Caco-2 (cell line): ENCODE measurements at regions not wholly inside any gene's neighbourhood (a gene's known extent, or its start where the extent isn't known, plus 50 kb on each side); places are given as distances from the start of the nearest gene placed in this dataset.

Experiments used
- BruUV-seq: library from RNA; stranded (reverse); fragments of 400-500 nt; replicated peaks from 2 replicates; lab custom pipeline; 2021; lab: Mats Ljungman, UMichigan
- CTCF ChIA-PET: fragments of 300-600 bp; sonication (Branson Sonifier 250); formaldehyde crosslinking; loops from one replicate; lab custom pipeline; 2022; ENCODE audit warnings: antibody characterized with exemption; lab: Charles Lee
- POLR2A ChIA-PET: fragments of 300-600 bp; sonication (Branson Sonifier 250); formaldehyde crosslinking; loops from one replicate; lab custom pipeline; 2022; ENCODE audit warnings: antibody characterized with exemption; lab: Charles Lee
- DNase-seq, 2 experiments: peaks; one replicate each; pipeline versions ENCODE4 v3.0.0 to v3.0.0-alpha.2; 2020 to 2022
- H3K27me3 ChIP-seq: replicated peaks from 2 replicates; pipeline ENCODE4 v1.6.0; 2011; ENCODE audit warnings: low read length; ENCODE audit not compliant: control insufficient read depth, insufficient read depth
- H3K36me3 ChIP-seq: 2 replicates; pipeline ENCODE4 v1.5.1; 2011; ENCODE audit warnings: low read length; ENCODE audit not compliant: control insufficient read depth, insufficient read depth
- H3K4me1 ChIP-seq: fragments of 250-450 bp; sonication (Bioruptor Pico); 2 replicates; pipeline ENCODE4 v1.5.1; 2020; ENCODE audit warnings: mild to moderate bottlenecking
- H3K4me3 ChIP-seq: 2 replicates; pipeline ENCODE4 v1.5.1; 2011; ENCODE audit warnings: low read depth, mild to moderate bottlenecking, control low read depth, low read length
- H3K9me3 ChIP-seq: fragments of 250-450 bp; sonication (Bioruptor Pico); 2 replicates; pipeline ENCODE4 v1.5.1; 2020; ENCODE audit warnings: mild to moderate bottlenecking, moderate library complexity
- H3K27ac Mint-ChIP-seq: one replicate; pipeline ENCODE4 v1.8.0; 2022; ENCODE audit warnings: mixed read lengths; ENCODE audit not compliant: unreplicated experiment
- H3K27me3 Mint-ChIP-seq: one replicate; pipeline ENCODE4 v1.8.0; 2022; ENCODE audit warnings: mixed read lengths; ENCODE audit not compliant: insufficient read depth, unreplicated experiment
- H3K36me3 Mint-ChIP-seq: one replicate; pipeline ENCODE4 v1.8.0; 2022; ENCODE audit warnings: mild to moderate bottlenecking, mixed read lengths; ENCODE audit not compliant: insufficient read depth, unreplicated experiment
- H3K4me1 Mint-ChIP-seq: one replicate; pipeline ENCODE4 v1.8.0; 2022; ENCODE audit warnings: low read depth, mixed read lengths; ENCODE audit not compliant: unreplicated experiment
- H3K4me3 Mint-ChIP-seq: one replicate; pipeline ENCODE4 v1.8.0; 2022; ENCODE audit warnings: mild to moderate bottlenecking, moderate library complexity, mixed read lengths; ENCODE audit not compliant: unreplicated experiment
- H3K9me3 Mint-ChIP-seq: one replicate; pipeline ENCODE4 v1.8.0; 2022; ENCODE audit warnings: mixed read lengths; ENCODE audit not compliant: unreplicated experiment
- CTCF ChIP-seq, 2 experiments: fragments of 200-600 bp in 1 of 2; IDR thresholded peaks; 1 replicate in 1 of 2; 2 replicates in 1 of 2; pipeline versions ENCODE4 v1.5.1 to v1.8.0; 2011 to 2022; ENCODE audit warnings: antibody characterized with exemption in 1 of 2, control low read depth in 1 of 2, inconsistent platforms in 1 of 2, low read depth in 1 of 2, low read length in 1 of 2, mild to moderate bottlenecking in 1 of 2, moderate library complexity in 1 of 2; ENCODE audit not compliant: insufficient read depth in 1 of 2, severe bottlenecking in 1 of 2, unreplicated experiment in 1 of 2
- intact Hi-C: fragments of 100-400 bp; cut with micrococcal nuclease; formaldehyde crosslinking; loops from one replicate; pipeline ENCODE4 v1.10.0; 2022; ENCODE audit not compliant: unreplicated experiment

DNA sequence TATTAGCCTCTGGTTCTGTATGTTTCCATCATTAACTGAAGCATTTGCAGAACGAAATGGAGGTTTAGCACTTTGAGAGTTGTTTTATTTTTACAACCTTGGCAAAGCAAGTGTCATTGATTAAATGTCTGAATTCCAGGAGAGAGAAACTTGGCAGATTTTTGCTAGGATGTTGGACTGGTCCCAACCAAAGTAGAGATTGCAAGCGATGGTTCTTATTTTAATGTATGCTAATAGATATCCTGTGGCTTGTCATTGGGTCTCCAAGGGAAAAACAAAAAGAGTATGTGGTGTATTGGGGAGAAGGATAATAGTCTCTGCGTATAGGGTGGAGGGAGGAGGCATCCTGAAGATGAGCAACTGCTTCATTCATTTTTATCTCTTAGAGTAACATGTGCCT is 457.2 kb upstream of the RUNX1 start:
- TF ChIP-seq CTCF (IDR thresholded peaks at IDR 0.05; ENCODE audit: insufficient read depth in 1 of 2, low read depth in 1 of 2, low read length in 1 of 2, severe bottlenecking in 1 of 2, unreplicated experiment in 1 of 2): no peak
- Histone ChIP-seq H3K4me3 (no peak overlapping the region), H3K9me3 (no peaks in the 10 kb centered on the region), H3K36me3 (no peaks in the 10 kb centered on the region), H3K4me1 (peaks cover 13% of the 10 kb centered on the region), H3K27me3 (no peaks in the 10 kb centered on the region)
- no peak overlapping the region for H3K27ac Mint-ChIP-seq
- CTCF ChIA-PET: no interaction called here
- H3K4me3 Mint-ChIP-seq: no peak overlapping the region
- H3K27me3 Mint-ChIP-seq: peaks cover 2% of the 10 kb centered on the region
- intact Hi-C loops: no loop called here
- H3K36me3 Mint-ChIP-seq: no peaks in the 10 kb centered on the region
- peaks cover 8% of the 10 kb centered on the region for H3K4me1 Mint-ChIP-seq
- BruUV-seq: no TSS peak
- POLR2A ChIA-PET: no interaction called here
- DNase-seq: no peak
- H3K9me3 Mint-ChIP-seq: no peaks in the 10 kb centered on the region

DNA sequence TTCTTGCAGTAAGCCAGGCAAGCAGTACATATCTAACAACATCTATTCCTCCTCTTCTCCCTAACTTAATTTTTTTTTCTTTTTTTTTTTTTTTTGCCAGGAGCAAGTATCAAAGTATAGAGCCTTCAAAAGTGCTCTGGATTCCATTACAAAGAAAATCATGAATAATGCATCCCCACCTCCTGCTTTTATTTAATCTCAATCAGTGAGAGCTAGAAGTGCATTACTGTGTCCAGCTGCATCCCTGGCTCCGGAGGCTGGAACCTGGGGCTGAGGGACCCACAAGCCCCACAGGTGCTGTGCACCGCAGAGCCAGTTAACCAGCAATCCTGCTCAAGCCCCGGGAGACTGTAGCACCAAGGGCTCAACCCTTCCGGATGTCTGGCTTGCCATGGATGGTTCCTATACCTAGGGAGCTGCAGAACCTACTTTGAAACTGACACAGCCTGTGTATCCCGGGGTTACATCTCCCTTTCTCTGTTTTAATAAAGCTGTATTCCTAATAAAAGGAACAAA is 455.9 kb upstream of the RUNX1 start:
- peaks cover 12% of the 10 kb centered on the region for H3K4me1 ChIP-seq
- ChIA-PET POLR2A (no interaction called here), CTCF (no interaction called here)
- no peaks in the 10 kb centered on the region for H3K27me3 ChIP-seq
- H3K9me3 Mint-ChIP-seq: peaks cover 10% of the 10 kb centered on the region
- H3K36me3 Mint-ChIP-seq: no peaks in the 10 kb centered on the region
- DNase-seq: no peak
- intact Hi-C loops: no loop called here
- H3K4me3 ChIP-seq: no peak overlapping the region
- H3K4me3 Mint-ChIP-seq: no peak overlapping the region
- peaks cover 2% of the 10 kb centered on the region for H3K27me3 Mint-ChIP-seq
- no peak overlapping the region for H3K27ac Mint-ChIP-seq
- no peak for TF ChIP-seq CTCF (IDR thresholded peaks at IDR 0.05; ENCODE audit: insufficient read depth in 1 of 2, low read depth in 1 of 2, low read length in 1 of 2, severe bottlenecking in 1 of 2, unreplicated experiment in 1 of 2)
- H3K36me3 ChIP-seq: no peaks in the 10 kb centered on the region
- no peaks in the 10 kb centered on the region for H3K9me3 ChIP-seq
- BruUV-seq: no TSS peak
- peaks cover 8% of the 10 kb centered on the region for H3K4me1 Mint-ChIP-seq

DNA sequence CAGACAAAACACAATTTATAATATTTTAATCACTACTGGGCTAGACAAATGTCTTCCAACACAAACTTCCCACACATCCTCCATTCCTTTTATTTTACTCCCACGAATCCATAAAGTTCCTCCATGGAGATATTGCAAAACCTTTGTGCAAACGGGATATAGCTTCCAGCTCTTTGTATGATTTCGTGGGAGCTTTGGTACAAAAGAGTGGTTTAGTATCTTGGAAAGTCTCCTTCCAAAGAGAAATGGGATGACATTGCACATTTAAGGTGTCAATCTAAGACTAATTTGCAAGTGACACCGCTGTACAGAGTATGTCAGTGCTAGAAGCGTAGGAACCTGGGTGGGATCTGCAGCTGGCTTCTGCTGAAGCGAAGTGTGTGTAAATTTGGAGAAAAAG is 455.2 kb upstream of the RUNX1 start:
- peaks cover 12% of the 10 kb centered on the region for H3K4me1 ChIP-seq
- Mint-ChIP-seq H3K27me3 (peaks cover 2% of the 10 kb centered on the region), H3K27ac (no peak overlapping the region), H3K4me3 (no peak overlapping the region), H3K9me3 (peaks cover 10% of the 10 kb centered on the region), H3K4me1 (peaks cover 8% of the 10 kb centered on the region), H3K36me3 (no peaks in the 10 kb centered on the region)
- intact Hi-C loops: no loop called here
- H3K36me3 ChIP-seq: no peaks in the 10 kb centered on the region
- H3K9me3 ChIP-seq: no peaks in the 10 kb centered on the region
- no peak for DNase-seq
- no peaks in the 10 kb centered on the region for H3K27me3 ChIP-seq
- ChIA-PET CTCF (no interaction called here), POLR2A (no interaction called here)
- no peak overlapping the region for H3K4me3 ChIP-seq
- TF ChIP-seq CTCF (IDR thresholded peaks at IDR 0.05; ENCODE audit: insufficient read depth in 1 of 2, low read depth in 1 of 2, low read length in 1 of 2, severe bottlenecking in 1 of 2, unreplicated experiment in 1 of 2): no peak
- BruUV-seq: no TSS peak
